Activated CD4-positive, alpha-beta T cell treated with anti-CD3 and anti-CD28 coated beads, Interleukin-2, amount 10 ng/mL, durations not matched to agents 7 days and 5 days (primary cell): ENCODE measurements at regions not wholly inside any gene's neighbourhood (a gene's known extent, or its start where the extent isn't known, plus 50 kb on each side); places are given as distances from the start of the nearest gene placed in this dataset.

Source experiments
- CTCF ChIA-PET: fragments of 350-600 bp; sonication (Branson Sonifier 250); formaldehyde crosslinking; loops from one replicate; lab custom pipeline; 2021; ENCODE audit warnings: antibody characterized with exemption; lab: Charles Lee
- POLR2A ChIA-PET: fragments of 350-600 bp; sonication (Branson Sonifier 250); formaldehyde crosslinking; loops from one replicate; lab custom pipeline; 2021; ENCODE audit warnings: antibody characterized with exemption; lab: Charles Lee
- DNase-seq: peaks from one replicate; pipeline ENCODE4 v3.0.0-alpha.2; 2020
- H3K27ac Mint-ChIP-seq: one replicate; pipeline ENCODE4 v1.8.0; 2021; ENCODE audit warnings: mild to moderate bottlenecking, moderate library complexity, mixed read lengths
- H3K27me3 Mint-ChIP-seq: one replicate; pipeline ENCODE4 v1.8.0; 2021; ENCODE audit warnings: mixed read lengths
- H3K36me3 Mint-ChIP-seq: one replicate; pipeline ENCODE4 v1.8.0; 2021; ENCODE audit warnings: low read depth, mixed read lengths
- H3K4me1 Mint-ChIP-seq: one replicate; pipeline ENCODE4 v1.8.0; 2021; ENCODE audit warnings: mixed read lengths
- H3K4me3 Mint-ChIP-seq: one replicate; pipeline ENCODE4 v1.8.0; 2021; ENCODE audit warnings: mild to moderate bottlenecking, moderate library complexity, mixed read lengths
- H3K9me3 Mint-ChIP-seq: one replicate; pipeline ENCODE4 v1.8.0; 2021; ENCODE audit warnings: mixed read lengths

GRCh38 chr4:125837493-125838201, 522.9 kb downstream of the FAT4 start:
- Mint-ChIP-seq H3K4me1 (no peaks in the 10 kb centered on the region), H3K36me3 (no peaks in the 10 kb centered on the region), H3K4me3 (no peak overlapping the region), H3K9me3 (no peaks in the 10 kb centered on the region), H3K27me3 (no peaks in the 10 kb centered on the region), H3K27ac (no peak overlapping the region)
- ChIA-PET POLR2A (no interaction called here), CTCF (no interaction called here)
- DNase-seq: no peak

GRCh38 chr4:125838202-125838601, 523.4 kb downstream of the FAT4 start:
- H3K27ac Mint-ChIP-seq: no peak overlapping the region
- H3K4me1 Mint-ChIP-seq: no peaks in the 10 kb centered on the region
- H3K9me3 Mint-ChIP-seq: no peaks in the 10 kb centered on the region
- DNase-seq: no peak
- no peak overlapping the region for H3K4me3 Mint-ChIP-seq
- no peaks in the 10 kb centered on the region for H3K36me3 Mint-ChIP-seq
- H3K27me3 Mint-ChIP-seq: no peaks in the 10 kb centered on the region
- ChIA-PET POLR2A (no interaction called here), CTCF (no interaction called here)

GRCh38 chr4:125838924-125839323, 524.2 kb downstream of the FAT4 start:
- no peak overlapping the region for H3K27ac Mint-ChIP-seq
- H3K4me3 Mint-ChIP-seq: no peak overlapping the region
- H3K27me3 Mint-ChIP-seq: no peaks in the 10 kb centered on the region
- POLR2A ChIA-PET: no interaction called here
- no peaks in the 10 kb centered on the region for H3K36me3 Mint-ChIP-seq
- no peak for DNase-seq
- H3K4me1 Mint-ChIP-seq: no peaks in the 10 kb centered on the region
- H3K9me3 Mint-ChIP-seq: no peaks in the 10 kb centered on the region
- CTCF ChIA-PET: no interaction called here

GRCh38 chr4:125843947-125844346, 529.2 kb downstream of the FAT4 start:
- no peaks in the 10 kb centered on the region for H3K9me3 Mint-ChIP-seq
- H3K27me3 Mint-ChIP-seq: no peaks in the 10 kb centered on the region
- H3K27ac Mint-ChIP-seq: no peak overlapping the region
- DNase-seq: no peak
- no peaks in the 10 kb centered on the region for H3K4me1 Mint-ChIP-seq
- no peak overlapping the region for H3K4me3 Mint-ChIP-seq
- no peaks in the 10 kb centered on the region for H3K36me3 Mint-ChIP-seq
- POLR2A ChIA-PET: no interaction called here
- CTCF ChIA-PET: no interaction called here

- H3K4me3 Mint-ChIP-seq: no peak overlapping the region
- POLR2A ChIA-PET: no interaction called here
- CTCF ChIA-PET: no interaction called here
- DNase-seq: no peak
- no peaks in the 10 kb centered on the region for H3K36me3 Mint-ChIP-seq
- H3K27me3 Mint-ChIP-seq: no peaks in the 10 kb centered on the region
- no peak overlapping the region for H3K27ac Mint-ChIP-seq
- H3K9me3 Mint-ChIP-seq: no peaks in the 10 kb centered on the region
- H3K4me1 Mint-ChIP-seq: no peaks in the 10 kb centered on the region
Observed at GRCh38 chr4:125847518-125847917, 532.8 kb downstream of the FAT4 start.

GRCh38 chr4:125849869-125850268, 535.1 kb downstream of the FAT4 start:
- CTCF ChIA-PET: no interaction called here

GRCh38 chr4:125891597-125892258, 577.0 kb downstream of the FAT4 start:
- Mint-ChIP-seq H3K4me3 (no peak overlapping the region), H3K9me3 (peaks cover 14% of the 10 kb centered on the region), H3K4me1 (no peaks in the 10 kb centered on the region), H3K27ac (no peak overlapping the region), H3K36me3 (no peaks in the 10 kb centered on the region), H3K27me3 (no peaks in the 10 kb centered on the region)
- CTCF ChIA-PET: no interaction called here
- no peak for DNase-seq
- POLR2A ChIA-PET: no interaction called here

More at GRCh38 chr4:125849869-125850268, 535.1 kb downstream of the FAT4 start:
- Mint-ChIP-seq H3K4me1 (no peaks in the 10 kb centered on the region), H3K36me3 (no peaks in the 10 kb centered on the region), H3K27ac (no peak overlapping the region), H3K9me3 (no peaks in the 10 kb centered on the region), H3K27me3 (no peaks in the 10 kb centered on the region), H3K4me3 (no peak overlapping the region)
- POLR2A ChIA-PET: no interaction called here
- DNase-seq: no peak

- CTCF ChIA-PET: no interaction called here
- no peaks in the 10 kb centered on the region for H3K36me3 Mint-ChIP-seq
- H3K4me3 Mint-ChIP-seq: no peak overlapping the region
- no peaks in the 10 kb centered on the region for H3K4me1 Mint-ChIP-seq
- no peak for DNase-seq
- H3K27ac Mint-ChIP-seq: no peak overlapping the region
- no peaks in the 10 kb centered on the region for H3K27me3 Mint-ChIP-seq
- H3K9me3 Mint-ChIP-seq: no peaks in the 10 kb centered on the region
- POLR2A ChIA-PET: no interaction called here
Observed at GRCh38 chr4:125904802-125905201, 590.0 kb downstream of the FAT4 start.

GRCh38 chr4:125911058-125911457, 596.3 kb downstream of the FAT4 start:
- no peak for DNase-seq
- H3K9me3 Mint-ChIP-seq: peaks cover 4% of the 10 kb centered on the region
- POLR2A ChIA-PET: no interaction called here

GRCh38 chr4:125911481-125911880, 596.7 kb downstream of the FAT4 start:
- Mint-ChIP-seq H3K4me3 (no peak overlapping the region), H3K4me1 (no peaks in the 10 kb centered on the region), H3K27me3 (no peaks in the 10 kb centered on the region), H3K36me3 (no peaks in the 10 kb centered on the region), H3K9me3 (peaks cover 4% of the 10 kb centered on the region), H3K27ac (no peak overlapping the region)
- no peak for DNase-seq
- ChIA-PET CTCF (no interaction called here), POLR2A (no interaction called here)

More at GRCh38 chr4:125911058-125911457, 596.3 kb downstream of the FAT4 start:
- CTCF ChIA-PET: no interaction called here
- H3K4me3 Mint-ChIP-seq: no peak overlapping the region
- H3K27me3 Mint-ChIP-seq: no peaks in the 10 kb centered on the region
- H3K4me1 Mint-ChIP-seq: no peaks in the 10 kb centered on the region
- no peak overlapping the region for H3K27ac Mint-ChIP-seq
- no peaks in the 10 kb centered on the region for H3K36me3 Mint-ChIP-seq

- H3K27me3 Mint-ChIP-seq: no peaks in the 10 kb centered on the region
Observed at GRCh38 chr4:125917559-125917958, 602.8 kb downstream of the FAT4 start.

GRCh38 chr4:125928652-125929051, 613.9 kb downstream of the FAT4 start:
- CTCF ChIA-PET: no interaction called here
- no peak overlapping the region for H3K27ac Mint-ChIP-seq
- no peak for DNase-seq
- no peaks in the 10 kb centered on the region for H3K27me3 Mint-ChIP-seq
- H3K4me3 Mint-ChIP-seq: no peak overlapping the region
- H3K36me3 Mint-ChIP-seq: no peaks in the 10 kb centered on the region
- peaks cover 11% of the 10 kb centered on the region for H3K9me3 Mint-ChIP-seq
- POLR2A ChIA-PET: no interaction called here
- H3K4me1 Mint-ChIP-seq: no peaks in the 10 kb centered on the region

More at GRCh38 chr4:125917559-125917958, 602.8 kb downstream of the FAT4 start:
- H3K27ac Mint-ChIP-seq: no peak overlapping the region
- no peak for DNase-seq
- POLR2A ChIA-PET: no interaction called here
- CTCF ChIA-PET: no interaction called here
- peaks cover 5% of the 10 kb centered on the region for H3K9me3 Mint-ChIP-seq
- H3K4me1 Mint-ChIP-seq: no peaks in the 10 kb centered on the region
- H3K36me3 Mint-ChIP-seq: no peaks in the 10 kb centered on the region
- no peak overlapping the region for H3K4me3 Mint-ChIP-seq

GRCh38 chr4:125938541-125938940, 623.8 kb downstream of the FAT4 start:
- Mint-ChIP-seq H3K9me3 (peaks cover 5% of the 10 kb centered on the region), H3K27ac (no peak overlapping the region), H3K27me3 (no peaks in the 10 kb centered on the region), H3K4me1 (no peaks in the 10 kb centered on the region), H3K4me3 (no peak overlapping the region), H3K36me3 (no peaks in the 10 kb centered on the region)
- POLR2A ChIA-PET: no interaction called here
- no peak for DNase-seq
- CTCF ChIA-PET: no interaction called here

- CTCF ChIA-PET: no interaction called here
- Mint-ChIP-seq H3K4me3 (no peak overlapping the region), H3K4me1 (no peaks in the 10 kb centered on the region), H3K27ac (no peak overlapping the region), H3K36me3 (no peaks in the 10 kb centered on the region), H3K27me3 (no peaks in the 10 kb centered on the region), H3K9me3 (no peaks in the 10 kb centered on the region)
- POLR2A ChIA-PET: no interaction called here
- no peak for DNase-seq
Observed at GRCh38 chr4:125940426-125940825, 625.7 kb downstream of the FAT4 start.
